ENCODE measurements at regions not wholly inside any gene's neighbourhood (a gene's known extent, or its start where the extent isn't known, plus 50 kb on each side); places are given as distances from the start of the nearest gene placed in this dataset.

DNA sequence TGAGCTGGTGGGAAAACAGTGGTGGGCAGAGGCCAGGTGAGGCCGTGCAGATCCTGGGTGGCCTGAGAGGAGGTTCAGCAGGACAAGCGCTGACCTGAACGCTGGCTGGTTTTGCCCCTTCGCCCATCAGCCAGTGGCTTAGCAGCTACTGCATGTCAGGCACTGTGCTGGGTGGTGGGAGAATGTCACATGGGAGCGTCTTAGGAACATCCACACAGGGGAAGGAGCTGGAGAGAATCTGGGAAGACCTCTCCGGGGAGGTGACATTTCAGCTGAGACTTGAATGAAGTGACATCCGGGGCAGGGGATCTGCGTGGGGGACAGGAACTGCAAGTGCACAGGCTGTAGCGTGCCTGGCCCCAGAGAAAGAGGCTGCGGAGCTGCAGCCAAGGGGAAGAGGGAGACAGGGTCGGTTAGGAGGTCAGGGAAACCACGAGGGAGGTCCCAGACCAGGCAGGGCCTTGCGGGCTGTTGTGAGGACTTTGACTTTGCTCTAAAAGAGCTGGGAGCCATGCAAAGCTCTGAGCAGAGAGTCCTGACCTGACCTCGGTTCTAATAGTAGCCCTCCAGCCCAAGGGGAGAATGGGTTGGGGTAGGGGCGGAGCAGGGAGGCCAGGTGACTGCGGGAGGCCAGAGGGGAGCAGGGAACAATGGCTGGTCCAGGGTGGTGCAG is 156.8 kb upstream of the PTPN1 start:
- no peaks in the 10 kb centered on the region for H3K4me1 ChIP-seq (ENCODE audit: insufficient read depth, low read length)
- CTCF ChIA-PET (ENCODE audit: partially characterized antibody) = no interaction called here
- POLR2A ChIA-PET (ENCODE audit: partially characterized antibody) = no interaction called here
- intact Hi-C loops (cut with micrococcal nuclease) = no loop called here
- H3K9me3 ChIP-seq (ENCODE audit: control insufficient read depth in 1 of 2, low read length in 2 of 2) = no peaks in the 10 kb centered on the region
- H3K27ac Mint-ChIP-seq = peak overlapping the region in 2 of 7 donors; percentile 16 to 37
- H3K27ac ChIP-seq (ENCODE audit: low read depth, low read length) = no peak overlapping the region
- no peaks in the 10 kb centered on the region for H3K9me3 Mint-ChIP-seq
- DNase-seq = no peak
- no peak overlapping the region for H3K4me3 Mint-ChIP-seq
- peaks cover 0 to 4% (median under 1%) of the 10 kb centered on the region in 4 donors for H3K4me1 Mint-ChIP-seq
- H3K36me3 ChIP-seq (ENCODE audit: insufficient read depth, low read length) = no peaks in the 10 kb centered on the region
- H3K4me3 ChIP-seq (ENCODE audit: low read length in 2 of 2) = no peak overlapping the region
- H3K36me3 Mint-ChIP-seq = no peaks in the 10 kb centered on the region
- no peaks in the 10 kb centered on the region for H3K27me3 Mint-ChIP-seq
- H3K27me3 ChIP-seq (ENCODE audit: insufficient read depth, low read length) = no peaks in the 10 kb centered on the region

DNA sequence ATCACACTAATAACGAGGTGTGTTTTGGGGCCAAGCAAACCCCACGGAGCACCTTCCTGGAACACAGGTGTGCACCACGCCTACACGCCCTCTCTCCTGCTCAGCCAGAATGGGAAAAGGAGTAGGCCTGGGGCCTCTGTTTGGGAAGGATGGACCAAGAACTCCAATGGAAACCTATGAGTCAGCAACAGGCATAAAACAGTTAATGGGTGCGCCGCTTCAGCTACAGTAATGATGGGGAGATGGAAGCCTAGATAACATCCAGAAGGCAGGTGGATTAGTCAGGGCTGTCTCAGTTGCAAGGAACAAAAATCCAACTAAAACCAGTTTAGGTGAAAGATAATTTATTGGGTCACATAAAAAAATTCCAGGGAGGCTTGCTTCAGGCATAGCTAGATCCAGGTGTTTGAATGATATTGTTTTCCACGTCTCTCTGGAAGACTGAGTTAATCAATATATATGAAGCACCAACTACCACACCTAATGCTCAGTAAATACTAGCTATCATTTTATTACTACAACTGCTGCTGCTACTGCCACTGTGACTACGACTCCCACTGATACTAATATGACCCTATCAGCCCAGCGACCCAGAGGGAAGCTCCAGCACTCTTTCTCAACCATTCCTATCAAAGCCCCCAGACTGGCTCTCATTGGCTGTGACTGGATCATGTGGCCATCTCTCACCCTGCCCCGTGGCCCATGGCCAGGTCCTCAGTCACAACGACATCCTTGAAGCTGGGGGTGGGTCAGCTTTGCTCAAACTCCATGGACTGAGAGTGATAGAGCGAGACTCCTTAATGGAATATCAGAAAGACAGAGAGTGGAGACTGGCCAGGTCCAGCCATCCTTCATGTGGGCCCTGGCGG is 155.2 kb upstream of the PTPN1 start:
- Histone ChIP-seq H3K4me1 (ENCODE audit: insufficient read depth, low read length) (no peaks in the 10 kb centered on the region), H3K27me3 (ENCODE audit: insufficient read depth, low read length) (no peaks in the 10 kb centered on the region), H3K9me3 (ENCODE audit: control insufficient read depth in 1 of 2, low read length in 2 of 2) (no peaks in the 10 kb centered on the region), H3K4me3 (ENCODE audit: low read length in 2 of 2) (no peak overlapping the region), H3K36me3 (ENCODE audit: insufficient read depth, low read length) (no peaks in the 10 kb centered on the region), H3K27ac (ENCODE audit: low read depth, low read length) (no peak overlapping the region)
- ChIA-PET POLR2A (ENCODE audit: partially characterized antibody) (no interaction called here), CTCF (ENCODE audit: partially characterized antibody) (no interaction called here)
- Mint-ChIP-seq H3K27ac (peak overlapping the region in 2 of 7 donors; percentile 19 to 44), H3K9me3 (no peaks in the 10 kb centered on the region), H3K4me1 (peaks cover 0 to 2% (median under 1%) of the 10 kb centered on the region in 4 donors), H3K27me3 (no peaks in the 10 kb centered on the region), H3K4me3 (no peak overlapping the region), H3K36me3 (no peaks in the 10 kb centered on the region)
- intact Hi-C loops (cut with micrococcal nuclease) = no loop called here
- DNase-seq = no peak

- no peaks in the 10 kb centered on the region for H3K4me1 ChIP-seq (ENCODE audit: insufficient read depth, low read length)
- CTCF ChIA-PET (ENCODE audit: partially characterized antibody) = no interaction called here
- no peak overlapping the region for H3K27ac ChIP-seq (ENCODE audit: low read depth, low read length)
- Mint-ChIP-seq H3K9me3 (no peaks in the 10 kb centered on the region), H3K27me3 (no peaks in the 10 kb centered on the region), H3K27ac (no peak overlapping the region), H3K4me1 (peaks cover 0 to 2% (median under 1%) of the 10 kb centered on the region in 4 donors), H3K4me3 (no peak overlapping the region), H3K36me3 (no peaks in the 10 kb centered on the region)
- no peaks in the 10 kb centered on the region for H3K36me3 ChIP-seq (ENCODE audit: insufficient read depth, low read length)
- no peaks in the 10 kb centered on the region for H3K9me3 ChIP-seq (ENCODE audit: control insufficient read depth in 1 of 2, low read length in 2 of 2)
- no peaks in the 10 kb centered on the region for H3K27me3 ChIP-seq (ENCODE audit: insufficient read depth, low read length)
- POLR2A ChIA-PET (ENCODE audit: partially characterized antibody) = no interaction called here
- intact Hi-C loops (cut with micrococcal nuclease) = no loop called here
- no peak for DNase-seq
- H3K4me3 ChIP-seq (ENCODE audit: low read length in 2 of 2) = no peak overlapping the region
Observed at GRCh38 chr20:50355590-50356524, 154.3 kb upstream of the PTPN1 start.

DNA sequence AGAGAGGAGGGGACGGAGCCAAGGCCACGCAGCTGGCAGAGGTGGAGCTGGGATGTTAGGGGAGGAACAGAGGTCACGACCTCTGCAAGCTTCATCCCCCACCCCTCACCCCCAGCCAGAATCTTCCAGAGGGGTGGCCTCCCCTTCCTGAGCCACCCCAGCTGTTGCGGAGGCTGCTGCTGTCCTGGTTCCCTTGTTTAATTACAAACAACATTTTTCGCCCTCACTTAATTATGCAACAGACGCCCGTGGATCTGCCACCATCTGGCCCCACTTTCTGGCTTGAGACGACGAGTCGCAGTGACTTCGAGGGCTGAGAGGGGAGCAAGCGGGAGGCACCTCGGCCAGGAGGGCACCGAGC is 153.7 kb upstream of the PTPN1 start:
- intact Hi-C loops (cut with micrococcal nuclease) = no loop called here
- no peaks in the 10 kb centered on the region for H3K27me3 ChIP-seq (ENCODE audit: insufficient read depth, low read length)
- Mint-ChIP-seq H3K27ac (no peak overlapping the region), H3K27me3 (no peaks in the 10 kb centered on the region), H3K4me3 (no peak overlapping the region), H3K4me1 (peaks cover 0 to 2% (median 0%) of the 10 kb centered on the region in 4 donors), H3K36me3 (no peaks in the 10 kb centered on the region), H3K9me3 (no peaks in the 10 kb centered on the region)
- H3K36me3 ChIP-seq (ENCODE audit: insufficient read depth, low read length) = no peaks in the 10 kb centered on the region
- CTCF ChIA-PET (ENCODE audit: partially characterized antibody) = no interaction called here
- no peak overlapping the region for H3K27ac ChIP-seq (ENCODE audit: low read depth, low read length)
- POLR2A ChIA-PET (ENCODE audit: partially characterized antibody) = no interaction called here
- DNase-seq = no peak
- H3K9me3 ChIP-seq (ENCODE audit: control insufficient read depth in 1 of 2, low read length in 2 of 2) = no peaks in the 10 kb centered on the region
- no peaks in the 10 kb centered on the region for H3K4me1 ChIP-seq (ENCODE audit: insufficient read depth, low read length)
- H3K4me3 ChIP-seq (ENCODE audit: low read length in 2 of 2) = no peak overlapping the region

DNA sequence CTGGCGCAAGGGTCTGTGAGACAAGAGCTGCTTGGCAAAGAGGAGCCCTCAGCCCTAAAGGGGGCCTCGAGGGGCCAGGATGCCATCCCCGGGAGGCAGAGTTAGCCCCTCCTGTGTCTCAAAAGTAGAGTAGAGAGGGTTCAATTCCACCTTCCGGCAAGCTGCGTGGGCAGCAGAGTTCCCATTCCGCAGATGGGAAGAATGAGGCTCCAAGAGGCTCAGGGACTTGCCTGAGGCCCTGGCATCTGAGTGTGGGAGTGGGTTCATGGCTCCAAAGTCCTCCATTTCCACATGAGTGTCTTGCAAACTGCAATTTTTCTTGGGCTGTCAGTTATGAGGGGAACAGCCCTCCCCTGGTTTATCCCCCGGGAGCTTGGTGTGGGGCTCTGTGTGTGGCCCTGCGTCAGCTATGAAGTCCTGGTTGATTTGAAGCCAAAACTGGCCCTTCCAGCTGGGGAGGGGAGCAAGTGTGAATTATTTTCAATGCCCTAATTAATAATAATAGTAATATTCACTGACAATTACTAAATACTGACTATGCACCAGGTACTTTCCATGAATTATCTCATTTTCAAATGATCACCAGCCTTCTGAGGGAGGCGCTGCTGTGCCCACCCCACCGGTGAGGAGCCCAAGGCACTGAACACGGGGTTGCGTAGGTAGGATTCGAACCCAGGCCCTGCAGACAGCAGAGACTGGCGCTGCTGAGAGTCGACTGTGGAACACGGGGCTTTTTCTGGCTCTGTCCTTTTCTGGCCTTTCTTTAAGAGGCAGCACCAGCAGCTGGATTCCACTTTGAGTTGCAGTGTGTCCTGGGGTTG is 153.0 kb upstream of the PTPN1 start:
- Histone ChIP-seq H3K27ac (ENCODE audit: low read depth, low read length) (no peak overlapping the region), H3K4me1 (ENCODE audit: insufficient read depth, low read length) (no peaks in the 10 kb centered on the region), H3K9me3 (ENCODE audit: control insufficient read depth in 1 of 2, low read length in 2 of 2) (no peaks in the 10 kb centered on the region), H3K27me3 (ENCODE audit: insufficient read depth, low read length) (no peaks in the 10 kb centered on the region), H3K4me3 (ENCODE audit: low read length in 2 of 2) (no peak overlapping the region), H3K36me3 (ENCODE audit: insufficient read depth, low read length) (no peaks in the 10 kb centered on the region)
- no peak for DNase-seq
- intact Hi-C loops (cut with micrococcal nuclease) = no loop called here
- ChIA-PET POLR2A (ENCODE audit: partially characterized antibody) (no interaction called here), CTCF (ENCODE audit: partially characterized antibody) (no interaction called here)
- Mint-ChIP-seq H3K36me3 (no peaks in the 10 kb centered on the region), H3K4me3 (no peak overlapping the region), H3K27me3 (no peaks in the 10 kb centered on the region), H3K9me3 (no peaks in the 10 kb centered on the region), H3K27ac (no peak overlapping the region), H3K4me1 (peaks cover 0 to 2% (median 0%) of the 10 kb centered on the region in 4 donors)

DNA sequence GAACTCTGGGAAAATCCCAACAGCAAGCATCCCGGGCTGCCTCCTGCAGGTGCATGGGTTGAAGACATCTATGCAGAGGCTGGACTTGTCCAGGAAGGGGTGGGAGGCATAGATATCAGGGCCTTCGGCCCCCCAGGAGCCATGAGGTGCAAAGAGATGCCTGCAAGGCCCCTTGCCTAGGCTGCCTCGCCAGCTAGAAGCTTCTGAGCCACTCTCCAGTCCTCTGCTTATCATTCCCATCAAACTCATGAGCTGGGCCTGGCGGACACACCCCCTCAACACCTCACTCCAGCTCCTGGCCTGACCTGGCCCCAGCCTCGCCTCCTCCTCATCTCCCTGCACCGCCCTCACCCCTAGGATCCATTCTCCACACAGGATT is 152.4 kb upstream of the PTPN1 start:
- no peaks in the 10 kb centered on the region for H3K36me3 ChIP-seq (ENCODE audit: insufficient read depth, low read length)
- Mint-ChIP-seq H3K27me3 (no peaks in the 10 kb centered on the region), H3K4me3 (no peak overlapping the region), H3K27ac (no peak overlapping the region), H3K36me3 (no peaks in the 10 kb centered on the region), H3K9me3 (no peaks in the 10 kb centered on the region), H3K4me1 (peaks cover 0 to 2% (median 0%) of the 10 kb centered on the region in 4 donors)
- H3K9me3 ChIP-seq (ENCODE audit: control insufficient read depth in 1 of 2, low read length in 2 of 2) = no peaks in the 10 kb centered on the region
- DNase-seq = no peak
- no peak overlapping the region for H3K4me3 ChIP-seq (ENCODE audit: low read length in 2 of 2)
- no peaks in the 10 kb centered on the region for H3K4me1 ChIP-seq (ENCODE audit: insufficient read depth, low read length)
- no peaks in the 10 kb centered on the region for H3K27me3 ChIP-seq (ENCODE audit: insufficient read depth, low read length)
- POLR2A ChIA-PET (ENCODE audit: partially characterized antibody) = no interaction called here
- no peak overlapping the region for H3K27ac ChIP-seq (ENCODE audit: low read depth, low read length)
- intact Hi-C loops (cut with micrococcal nuclease) = no loop called here
- CTCF ChIA-PET (ENCODE audit: partially characterized antibody) = no interaction called here

All from CD4-positive, alpha-beta memory T cell (primary cell).